H9 (cell line): ENCODE measurements at regions not wholly inside any gene's neighbourhood (a gene's known extent, or its start where the extent isn't known, plus 50 kb on each side); places are given as distances from the start of the nearest gene placed in this dataset.

Source experiments
- DNase-seq: peaks from one replicate; pipeline ENCODE4 v3.0.0-alpha.2; 2017
- H2AFZ ChIP-seq: one replicate; pipeline ENCODE4 v1.6.1; 2013; ENCODE audit warnings: mild to moderate bottlenecking, low read length, control low read depth, moderate library complexity
- H2AK5ac ChIP-seq: 2 replicates; pipeline ENCODE4 v1.6.1; 2013; ENCODE audit warnings: low read length, control low read depth, mixed read lengths; ENCODE audit not compliant: insufficient read length
- H2BK120ac ChIP-seq: one replicate; pipeline ENCODE4 v1.6.1; 2013; ENCODE audit warnings: low read depth, mild to moderate bottlenecking, low read length, control low read depth, inconsistent platforms; ENCODE audit not compliant: poor library complexity, severe bottlenecking
- H2BK12ac ChIP-seq: 2 replicates; pipeline ENCODE4 v1.6.1; 2013; ENCODE audit warnings: low read length, control low read depth, mixed read lengths, low read depth; ENCODE audit not compliant: insufficient read length
- H2BK15ac ChIP-seq: 2 replicates; pipeline ENCODE4 v1.6.1; 2013; ENCODE audit warnings: low read depth, low read length, control low read depth
- H2BK20ac ChIP-seq: one replicate; pipeline ENCODE4 v1.6.1; 2013; ENCODE audit warnings: low read depth, mild to moderate bottlenecking, low read length, control low read depth, inconsistent platforms; ENCODE audit not compliant: poor library complexity, severe bottlenecking
- H2BK5ac ChIP-seq: 2 replicates; pipeline ENCODE4 v1.6.1; 2013; ENCODE audit warnings: low read length, control low read depth, mixed read lengths; ENCODE audit not compliant: insufficient read length
- H3K14ac ChIP-seq: 2 replicates; pipeline ENCODE4 v1.6.1; 2013; ENCODE audit warnings: low read length, control low read depth; ENCODE audit not compliant: insufficient read depth
- H3K18ac ChIP-seq: 2 replicates; pipeline ENCODE4 v1.6.1; 2013; ENCODE audit warnings: low read depth, mild to moderate bottlenecking, mixed read lengths, low read length, control low read depth; ENCODE audit not compliant: insufficient read length
- H3K23ac ChIP-seq: 2 replicates; pipeline ENCODE4 v1.6.1; 2013; ENCODE audit warnings: low read length, control low read depth, mixed read lengths, low read depth; ENCODE audit not compliant: insufficient read length
- H3K23me2 ChIP-seq: 2 replicates; pipeline ENCODE4 v1.6.1; 2013; ENCODE audit warnings: low read depth, mild to moderate bottlenecking, mixed read lengths, low read length, control low read depth; ENCODE audit not compliant: insufficient read length, poor library complexity, severe bottlenecking
- H3K27ac ChIP-seq: 2 replicates; pipeline ENCODE4 v1.5.1; 2013; ENCODE audit warnings: low read length, control low read depth, mixed read lengths, low read depth; ENCODE audit not compliant: insufficient read length
- H3K27me3 ChIP-seq: 2 replicates; pipeline ENCODE4 v1.6.1; 2013; ENCODE audit warnings: low read length, control low read depth, inconsistent platforms; ENCODE audit not compliant: insufficient read depth
- H3K4ac ChIP-seq: 2 replicates; pipeline ENCODE4 v1.6.1; 2013; ENCODE audit warnings: low read depth, mild to moderate bottlenecking, control low read depth, inconsistent platforms, low read length, moderate library complexity
- H3K4me1 ChIP-seq: 2 replicates; pipeline ENCODE4 v1.6.1; 2013; ENCODE audit warnings: low read length, control low read depth, inconsistent platforms; ENCODE audit not compliant: insufficient read depth
- H3K4me2 ChIP-seq: 2 replicates; pipeline ENCODE4 v1.6.1; 2013; ENCODE audit warnings: low read length, control low read depth, mixed read lengths; ENCODE audit not compliant: insufficient read length, insufficient read depth
- H3K56ac ChIP-seq: 2 replicates; pipeline ENCODE4 v1.6.1; 2013; ENCODE audit warnings: low read depth, mild to moderate bottlenecking, mixed read lengths, low read length, control low read depth; ENCODE audit not compliant: insufficient read length
- H3K79me1 ChIP-seq: 2 replicates; pipeline ENCODE4 v1.6.1; 2013; ENCODE audit warnings: low read depth, mild to moderate bottlenecking, moderate library complexity, low read length, control low read depth, inconsistent platforms; ENCODE audit not compliant: insufficient read depth, poor library complexity, severe bottlenecking
- H3K79me2 ChIP-seq: 2 replicates; pipeline ENCODE4 v1.6.1; 2013; ENCODE audit warnings: low read length, control low read depth, inconsistent platforms; ENCODE audit not compliant: insufficient read depth
- H3K9ac ChIP-seq: 2 replicates; pipeline ENCODE4 v1.6.1; 2013; ENCODE audit warnings: low read length, control low read depth, mixed read lengths; ENCODE audit not compliant: insufficient read length; ENCODE audit errors: extremely low read depth
- H3K9me3 ChIP-seq: one replicate; pipeline ENCODE4 v1.6.1; 2013; ENCODE audit warnings: low read depth, low read length, inconsistent platforms; ENCODE audit not compliant: control insufficient read depth
- H3T11ph ChIP-seq: one replicate; pipeline ENCODE4 v1.6.1; 2013; ENCODE audit warnings: mild to moderate bottlenecking, low read length, control low read depth, inconsistent platforms
- H4K20me1 ChIP-seq: one replicate; pipeline ENCODE4 v1.6.1; 2013; ENCODE audit not compliant: control insufficient read depth, insufficient read length, insufficient read depth
- H4K5ac ChIP-seq: 2 replicates; pipeline ENCODE4 v1.6.1; 2013; ENCODE audit warnings: low read depth, mild to moderate bottlenecking, mixed read lengths, low read length, control low read depth; ENCODE audit not compliant: insufficient read length
- H4K8ac ChIP-seq: replicated peaks from 2 replicates; pipeline ENCODE4 v1.6.1; 2013; ENCODE audit warnings: low read length, control low read depth, mixed read lengths, low read depth; ENCODE audit not compliant: insufficient read length
- H4K91ac ChIP-seq: 2 replicates; pipeline ENCODE4 v1.6.1; 2013; ENCODE audit warnings: low read depth, mild to moderate bottlenecking, moderate library complexity, mixed read lengths, low read length, control low read depth; ENCODE audit not compliant: insufficient read length
- H3K27ac Mint-ChIP-seq, 3 experiments: 2 replicates in 2 of 3; 3 replicates in 1 of 3; pipeline ENCODE4 v1.8.0; 2020 to 2021; ENCODE audit warnings: mixed read lengths in 3 of 3, mild to moderate bottlenecking in 1 of 3, moderate library complexity in 1 of 3
- H3K27me3 Mint-ChIP-seq: 2 replicates; pipeline ENCODE4 v1.8.0; 2021; ENCODE audit warnings: low read depth, mild to moderate bottlenecking, moderate library complexity, mixed read lengths
- H3K36me3 Mint-ChIP-seq, 3 experiments: 2 replicates in 2 of 3; 3 replicates in 1 of 3; pipeline ENCODE4 v1.8.0; 2020 to 2021; ENCODE audit warnings: low read depth in 3 of 3, mixed read lengths in 3 of 3; ENCODE audit not compliant: insufficient read depth in 1 of 3
- H3K4me1 Mint-ChIP-seq, 2 experiments: 2 replicates each; pipeline ENCODE4 v1.8.0; 2020; ENCODE audit warnings: mixed read lengths in 2 of 2
- H3K4me3 Mint-ChIP-seq, 2 experiments: 2 replicates in 1 of 2; 3 replicates in 1 of 2; pipeline ENCODE4 v1.8.0; 2020 to 2021; ENCODE audit warnings: mild to moderate bottlenecking in 2 of 2, mixed read lengths in 2 of 2, moderate library complexity in 1 of 2
- H3K9me3 Mint-ChIP-seq, 2 experiments: 2 replicates in 1 of 2; 3 replicates in 1 of 2; pipeline ENCODE4 v1.8.0; 2020; ENCODE audit warnings: mild to moderate bottlenecking in 2 of 2, mixed read lengths in 2 of 2, moderate library complexity in 1 of 2
- CTCF ChIP-seq: fragments of 200-600 bp; sonication (generic); conservative IDR thresholded peaks from 3 replicates; pipeline ENCODE4 v1.8.0; 2021; ENCODE audit warnings: antibody characterized with exemption, mild to moderate bottlenecking
- WGBS: extraction: QIAGEN DNeasy Blood & Tissue Kit; methylation state at CpG from one replicate; pipeline ENCODE4 v1.1.7; 2013; ENCODE audit warnings: missing lambda C conversion rate, low lambda C conversion rate, mixed read lengths; ENCODE audit not compliant: insufficient read length; ENCODE audit errors: extremely low coverage; 5-methylcytosine and 5-hydroxymethylcytosine counted together

DNA sequence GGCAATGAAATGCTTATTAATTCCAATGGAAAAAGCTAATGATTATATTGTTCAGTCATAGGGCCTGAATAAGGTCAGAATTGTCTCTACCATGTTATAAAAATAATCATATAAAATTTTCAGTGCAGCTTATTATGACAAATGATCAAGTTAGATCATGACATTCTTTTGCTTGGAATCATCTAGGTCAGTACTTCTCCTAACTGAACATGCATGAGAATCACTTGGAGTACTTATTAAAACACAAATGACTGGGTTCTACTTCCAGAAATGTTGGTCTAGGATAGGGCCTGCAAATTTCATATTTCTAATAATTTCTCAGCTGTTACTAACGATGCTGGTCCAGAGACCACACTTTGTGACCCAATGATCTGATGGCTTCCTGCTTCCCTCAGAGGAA lies 806.0 kb upstream of the ZNF608 start:
- H3K9me3 Mint-ChIP-seq, result no peaks in the 10 kb centered on the region
- DNase-seq, result no peak
- no peaks in the 10 kb centered on the region for H3K79me1 ChIP-seq
- H2AFZ ChIP-seq, result no peak overlapping the region
- no peak overlapping the region for H2BK20ac ChIP-seq
- no peak overlapping the region for H3K23ac ChIP-seq
- H4K20me1 ChIP-seq, result no peaks in the 10 kb centered on the region
- H3K9me3 ChIP-seq, result no peaks in the 10 kb centered on the region
- no peaks in the 10 kb centered on the region for H3K27me3 Mint-ChIP-seq
- WGBS, result no CpG with 5 or more reads among the region's 1 CpG
- H4K91ac ChIP-seq, result no peak overlapping the region
- TF ChIP-seq CTCF, result no peak
- no peaks in the 10 kb centered on the region for H3K79me2 ChIP-seq
- H4K8ac ChIP-seq, result no peak overlapping the region
- no peak overlapping the region for H3K9ac ChIP-seq
- no peak overlapping the region for H2AK5ac ChIP-seq
- no peak overlapping the region for H2BK120ac ChIP-seq
- no peak overlapping the region for H3T11ph ChIP-seq
- no peak overlapping the region for H3K14ac ChIP-seq
- H4K5ac ChIP-seq, result no peak overlapping the region
- H3K18ac ChIP-seq, result no peak overlapping the region
- H3K4me1 Mint-ChIP-seq, result peaks cover 13 to 21% of the 10 kb centered on the region in 2 experiments
- no peak overlapping the region for H3K56ac ChIP-seq
- H3K27ac ChIP-seq, result no peak overlapping the region
- H3K23me2 ChIP-seq, result no peaks in the 10 kb centered on the region
- H3K4me2 ChIP-seq, result no peak overlapping the region
- H2BK12ac ChIP-seq, result no peak overlapping the region
- no peaks in the 10 kb centered on the region for H3K4me1 ChIP-seq
- no peak overlapping the region for H3K27ac Mint-ChIP-seq
- H3K4ac ChIP-seq, result no peak overlapping the region
- no peaks in the 10 kb centered on the region for H3K27me3 ChIP-seq
- no peak overlapping the region for H3K4me3 Mint-ChIP-seq
- H2BK5ac ChIP-seq, result no peak overlapping the region
- no peak overlapping the region for H2BK15ac ChIP-seq
- no peaks in the 10 kb centered on the region for H3K36me3 Mint-ChIP-seq
